Activated CD8-positive, alpha-beta T cell treated with anti-CD3 and anti-CD28 coated beads for 36 hours (primary cell): ENCODE measurements at regions not wholly inside any gene's neighbourhood (a gene's known extent, or its start where the extent isn't known, plus 50 kb on each side); places are given as distances from the start of the nearest gene placed in this dataset.

Experiments used
- ATAC-seq: fragments of 200-7000 bp; cut with Tn5 transposase; one replicate; pipeline ENCODE4 v1.10.0; 2021; ENCODE audit warnings: mild to moderate bottlenecking, moderate library complexity
- CTCF ChIA-PET: fragments of 350-600 bp; sonication (Branson Sonifier 250); formaldehyde crosslinking; loops from one replicate; lab custom pipeline; 2021; ENCODE audit warnings: antibody characterized with exemption; lab: Charles Lee
- POLR2A ChIA-PET: fragments of 350-600 bp; sonication (Branson Sonifier 250); formaldehyde crosslinking; loops from one replicate; lab custom pipeline; 2021; ENCODE audit warnings: antibody characterized with exemption; lab: Charles Lee
- DNase-seq: peaks from one replicate; pipeline ENCODE4 v3.0.0-alpha.2; 2020
- H3K27ac Mint-ChIP-seq: one replicate; pipeline ENCODE4 v1.8.0; 2021; ENCODE audit warnings: mild to moderate bottlenecking, mixed read lengths
- H3K27me3 Mint-ChIP-seq: one replicate; pipeline ENCODE4 v1.8.0; 2021; ENCODE audit warnings: mixed read lengths
- H3K36me3 Mint-ChIP-seq: one replicate; pipeline ENCODE4 v1.8.0; 2021; ENCODE audit warnings: low read depth, mixed read lengths
- H3K4me1 Mint-ChIP-seq: one replicate; pipeline ENCODE4 v1.8.0; 2021; ENCODE audit warnings: low read depth, mixed read lengths
- H3K4me3 Mint-ChIP-seq: one replicate; pipeline ENCODE4 v1.8.0; 2021; ENCODE audit warnings: mild to moderate bottlenecking, moderate library complexity, mixed read lengths
- H3K9me3 Mint-ChIP-seq: one replicate; pipeline ENCODE4 v1.8.0; 2021; ENCODE audit warnings: mixed read lengths
- intact Hi-C: fragments of 100-400 bp; cut with micrococcal nuclease; formaldehyde crosslinking; loops from one replicate; pipeline ENCODE4 v1.10.0; 2022
- TF ChIP-seq, protein P1 (sequence below): fragments of 200-600 bp; IDR thresholded peaks from one replicate; pipeline ENCODE4 v1.8.0; 2022; ENCODE audit warnings: antibody characterized with exemption, mild to moderate bottlenecking

DNA sequence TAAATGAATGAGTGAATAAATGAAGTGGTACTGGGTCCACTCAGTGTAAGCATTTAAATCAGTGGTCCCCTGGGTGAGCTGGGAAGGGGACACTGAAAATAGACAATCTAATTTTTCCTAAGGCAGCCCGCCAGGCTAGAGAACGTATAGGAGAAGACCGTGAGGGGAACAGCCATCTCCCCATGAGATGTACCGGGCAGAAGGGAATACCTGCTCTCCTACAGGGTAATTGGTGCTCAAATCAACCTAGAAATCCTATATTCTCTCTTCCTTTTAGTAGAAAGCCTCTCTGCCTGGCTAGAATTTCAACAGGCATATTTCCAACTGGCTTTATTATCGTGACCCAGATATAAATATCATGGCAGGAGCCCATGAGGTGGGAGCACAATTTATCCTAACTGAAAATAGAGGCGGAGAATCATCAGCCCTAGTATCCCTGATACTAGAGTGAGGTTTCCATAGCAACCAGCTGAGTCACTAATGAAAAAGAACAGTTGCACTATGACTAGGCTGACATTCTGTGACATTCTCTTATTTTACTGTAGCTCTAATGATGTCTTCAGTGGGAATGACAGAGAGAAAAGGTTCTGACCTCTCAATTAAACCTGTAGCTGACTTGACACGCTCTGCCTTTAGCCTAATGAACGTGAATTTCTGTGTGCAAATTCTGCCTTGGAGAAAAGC is 96.5 kb upstream of the CAST start:
- Mint-ChIP-seq H3K27me3 (no peaks in the 10 kb centered on the region), H3K4me3 (no peak overlapping the region), H3K4me1 (peaks cover 13% of the 10 kb centered on the region), H3K9me3 (no peaks in the 10 kb centered on the region), H3K27ac (no peak overlapping the region), H3K36me3 (no peaks in the 10 kb centered on the region)
- POLR2A ChIA-PET = no interaction called here
- intact Hi-C loops = no loop called here
- CTCF ChIA-PET = no interaction called here
- TF ChIP-seq, protein P1, sequence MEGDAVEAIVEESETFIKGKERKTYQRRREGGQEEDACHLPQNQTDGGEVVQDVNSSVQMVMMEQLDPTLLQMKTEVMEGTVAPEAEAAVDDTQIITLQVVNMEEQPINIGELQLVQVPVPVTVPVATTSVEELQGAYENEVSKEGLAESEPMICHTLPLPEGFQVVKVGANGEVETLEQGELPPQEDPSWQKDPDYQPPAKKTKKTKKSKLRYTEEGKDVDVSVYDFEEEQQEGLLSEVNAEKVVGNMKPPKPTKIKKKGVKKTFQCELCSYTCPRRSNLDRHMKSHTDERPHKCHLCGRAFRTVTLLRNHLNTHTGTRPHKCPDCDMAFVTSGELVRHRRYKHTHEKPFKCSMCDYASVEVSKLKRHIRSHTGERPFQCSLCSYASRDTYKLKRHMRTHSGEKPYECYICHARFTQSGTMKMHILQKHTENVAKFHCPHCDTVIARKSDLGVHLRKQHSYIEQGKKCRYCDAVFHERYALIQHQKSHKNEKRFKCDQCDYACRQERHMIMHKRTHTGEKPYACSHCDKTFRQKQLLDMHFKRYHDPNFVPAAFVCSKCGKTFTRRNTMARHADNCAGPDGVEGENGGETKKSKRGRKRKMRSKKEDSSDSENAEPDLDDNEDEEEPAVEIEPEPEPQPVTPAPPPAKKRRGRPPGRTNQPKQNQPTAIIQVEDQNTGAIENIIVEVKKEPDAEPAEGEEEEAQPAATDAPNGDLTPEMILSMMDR = no peak
- DNase-seq (no peak), ATAC-seq (peak; percentile 39)

GRCh38 chr5:96566833-96567587 is 95.2 kb upstream of the CAST start:
- H3K9me3 Mint-ChIP-seq = no peaks in the 10 kb centered on the region
- TF ChIP-seq, protein P1 = no peak
- H3K4me1 Mint-ChIP-seq = peaks cover 13% of the 10 kb centered on the region
- no peak overlapping the region for H3K4me3 Mint-ChIP-seq
- H3K27ac Mint-ChIP-seq = no peak overlapping the region
- no peak for ATAC-seq
- no peak for DNase-seq
- CTCF ChIA-PET = interaction anchor here (1.2 kb wide), 1 partner anchor 34 kb away, joined by 4 read pairs; no protein-coding TSS in a partner anchor
- H3K27me3 Mint-ChIP-seq = no peaks in the 10 kb centered on the region
- POLR2A ChIA-PET = no interaction called here
- intact Hi-C loops = no loop called here
- no peaks in the 10 kb centered on the region for H3K36me3 Mint-ChIP-seq

- ATAC-seq (no peak), DNase-seq (no peak)
- H3K27me3 Mint-ChIP-seq = no peaks in the 10 kb centered on the region
- no peak overlapping the region for H3K27ac Mint-ChIP-seq
- intact Hi-C loops = no loop called here
- TF ChIP-seq, protein P1 = no peak
- H3K9me3 Mint-ChIP-seq = no peaks in the 10 kb centered on the region
- no peaks in the 10 kb centered on the region for H3K36me3 Mint-ChIP-seq
- ChIA-PET CTCF (interaction anchor here (1.2 kb wide), 1 partner anchor 232 kb away, joined by 3 read pairs; no protein-coding TSS in a partner anchor), POLR2A (no interaction called here)
- no peak overlapping the region for H3K4me3 Mint-ChIP-seq
- H3K4me1 Mint-ChIP-seq = peaks cover 17% of the 10 kb centered on the region
Observed at GRCh38 chr5:96569332-96569731, 92.8 kb upstream of the CAST start.

DNA sequence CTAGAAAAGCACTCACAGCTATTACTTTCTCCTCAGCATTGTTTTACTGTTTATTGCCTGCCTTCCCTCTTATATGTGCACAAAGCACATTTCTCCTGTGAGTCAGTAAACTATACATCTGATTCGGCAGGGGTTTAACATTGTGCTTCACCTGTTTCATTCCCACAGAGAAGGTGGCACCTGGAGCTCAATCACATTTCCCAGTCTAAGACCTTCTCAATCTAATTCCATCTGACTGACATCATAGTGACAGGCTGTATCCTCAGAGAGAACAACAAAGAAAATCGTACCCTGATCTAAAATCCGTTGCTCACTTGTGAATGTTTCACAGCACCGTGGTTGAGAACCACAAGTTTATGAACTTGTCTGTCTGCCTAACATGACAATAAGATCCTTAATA is 92.4 kb upstream of the CAST start:
- no peak overlapping the region for H3K4me3 Mint-ChIP-seq
- POLR2A ChIA-PET = no interaction called here
- H3K9me3 Mint-ChIP-seq = no peaks in the 10 kb centered on the region
- H3K27me3 Mint-ChIP-seq = no peaks in the 10 kb centered on the region
- H3K27ac Mint-ChIP-seq = no peak overlapping the region
- H3K36me3 Mint-ChIP-seq = no peaks in the 10 kb centered on the region
- no peak for DNase-seq
- H3K4me1 Mint-ChIP-seq = peaks cover 17% of the 10 kb centered on the region
- intact Hi-C loops = no loop called here
- TF ChIP-seq, protein P1 = no peak
- CTCF ChIA-PET = no interaction called here
- ATAC-seq = no peak

- no peak overlapping the region for H3K27ac Mint-ChIP-seq
- CTCF ChIA-PET = interaction anchor here (1.3 to 1.8 kb wide), 2 partner anchors 19 to 22 kb away, joined by 3 to 7 read pairs; no protein-coding TSS in a partner anchor
Observed at GRCh38 chr5:96572864-96573512, 89.2 kb upstream of the CAST start.

More at GRCh38 chr5:96572864-96573512, 89.2 kb upstream of the CAST start:
- TF ChIP-seq, protein P1 = no peak
- Mint-ChIP-seq H3K27me3 (peaks cover 3% of the 10 kb centered on the region), H3K36me3 (no peaks in the 10 kb centered on the region), H3K9me3 (no peaks in the 10 kb centered on the region), H3K4me1 (peaks cover 5% of the 10 kb centered on the region), H3K4me3 (no peak overlapping the region)
- intact Hi-C loops = no loop called here
- DNase-seq (no peak), ATAC-seq (peak; percentile 65)
- POLR2A ChIA-PET = no interaction called here
